Inflammatory macrophage (primary cell): ENCODE measurements at regions not wholly inside any gene's neighbourhood (a gene's known extent, or its start where the extent isn't known, plus 50 kb on each side); places are given as distances from the start of the nearest gene placed in this dataset.
"Not testable (repeated sequence)": the region's sequence is repeated elsewhere in the genome, so short reads cannot be mapped to it uniquely, and the experiment has no call there.

Experiments used
- DNase-seq, 2 donors: peaks; one replicate each; pipeline ENCODE4 v3.0.0-alpha.2; 2020 to 2022

DNA sequence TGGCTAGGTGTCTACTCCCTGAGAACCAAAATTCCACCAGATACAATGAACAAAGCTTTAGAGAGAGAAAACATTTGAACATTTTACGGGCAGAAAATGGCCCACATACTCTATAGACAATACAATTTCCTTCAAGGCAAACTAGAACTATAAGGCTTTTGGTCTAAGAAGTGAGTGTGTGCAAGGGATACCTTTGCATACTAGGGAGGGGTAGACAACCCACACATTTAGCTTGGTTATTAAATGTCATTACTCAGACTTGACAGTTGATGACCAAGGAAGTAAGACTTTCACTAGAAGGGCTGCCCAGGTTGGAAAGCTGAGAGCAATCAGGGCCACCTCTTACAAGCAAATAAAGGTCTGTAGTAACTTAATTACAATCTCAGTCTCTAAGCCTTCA, 64.0 kb upstream of the PLEKHM1 start:
- DNase-seq, result not testable (repeated sequence)

DNA sequence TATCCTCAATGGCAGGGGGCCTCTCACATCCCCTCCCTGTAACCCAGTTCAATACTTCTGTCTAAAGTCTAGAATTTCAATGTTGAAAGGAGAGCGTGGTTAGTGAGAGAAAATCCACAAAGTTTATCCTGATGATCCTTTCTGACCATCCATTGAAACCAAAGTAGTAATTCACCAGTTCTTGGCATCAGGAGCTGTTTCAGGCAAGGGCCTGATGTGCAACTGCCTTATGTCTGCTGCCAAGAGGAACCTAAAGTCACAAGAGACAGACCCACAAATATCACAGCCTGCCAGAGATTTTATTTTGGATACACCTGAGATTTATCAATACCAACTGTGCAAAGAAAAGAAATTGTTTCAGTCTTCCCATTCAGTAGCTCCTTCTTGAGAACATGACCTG, 68.3 kb upstream of the PLEKHM1 start:
- DNase-seq, result not testable (repeated sequence)

DNA sequence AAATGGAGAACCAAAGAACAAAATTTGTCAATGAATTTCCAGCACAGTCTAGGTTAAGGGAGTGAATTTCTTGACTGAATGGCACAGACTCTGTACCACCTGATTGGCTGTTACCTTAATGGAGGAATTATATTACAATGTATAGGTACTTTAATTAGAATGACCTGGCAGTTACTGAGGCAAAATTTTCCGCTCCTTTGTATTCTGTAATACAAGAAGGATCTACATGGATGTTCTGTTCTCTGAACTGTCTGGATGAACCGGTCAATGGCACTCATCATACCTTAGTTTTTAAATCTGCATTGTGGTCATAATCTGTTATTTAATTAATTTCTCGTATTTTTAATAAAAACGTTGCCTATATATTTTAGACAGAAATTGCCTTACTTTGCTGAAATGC, 72.3 kb upstream of the PLEKHM1 start:
- DNase-seq, result not testable (repeated sequence)

DNA sequence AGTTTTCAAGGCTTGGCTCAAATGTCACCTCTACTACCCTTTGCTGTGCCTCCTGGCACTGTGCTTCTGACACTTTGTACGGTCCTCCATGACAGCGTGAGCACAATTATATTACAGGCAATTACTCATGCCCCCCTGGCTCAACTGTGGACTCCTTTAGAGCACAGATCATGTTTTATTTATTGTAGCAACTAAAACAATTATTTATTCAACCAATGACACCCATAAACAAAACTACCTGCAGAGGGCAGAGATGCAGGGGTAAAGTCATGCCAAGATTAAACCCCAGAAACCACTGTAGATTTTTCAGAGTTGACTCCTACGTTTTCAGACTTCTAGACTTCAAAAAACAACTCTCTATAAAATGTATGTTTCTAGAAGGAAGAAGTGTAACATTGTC, 72.8 kb upstream of the PLEKHM1 start:
- not testable (repeated sequence) for DNase-seq

DNA sequence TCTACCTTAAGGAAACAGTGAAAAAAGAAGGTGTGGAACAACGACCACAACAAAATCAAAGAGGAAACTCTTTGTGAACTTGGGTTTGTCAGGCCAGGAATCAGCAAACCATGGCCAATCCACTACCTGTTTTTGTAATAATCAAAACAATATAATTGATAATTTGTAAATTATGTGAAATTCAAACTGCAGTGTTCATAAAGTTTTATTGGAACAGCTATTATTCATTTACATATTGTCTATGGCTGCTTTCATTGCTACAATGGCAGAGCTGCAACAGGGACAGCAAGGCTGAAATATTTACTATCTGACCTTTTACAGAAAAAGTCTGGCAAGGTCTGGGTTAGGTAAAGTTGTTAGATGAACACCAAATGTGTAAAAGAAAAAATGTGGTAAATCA, 77.8 kb upstream of the PLEKHM1 start:
- DNase-seq, result not testable (repeated sequence)

DNA sequence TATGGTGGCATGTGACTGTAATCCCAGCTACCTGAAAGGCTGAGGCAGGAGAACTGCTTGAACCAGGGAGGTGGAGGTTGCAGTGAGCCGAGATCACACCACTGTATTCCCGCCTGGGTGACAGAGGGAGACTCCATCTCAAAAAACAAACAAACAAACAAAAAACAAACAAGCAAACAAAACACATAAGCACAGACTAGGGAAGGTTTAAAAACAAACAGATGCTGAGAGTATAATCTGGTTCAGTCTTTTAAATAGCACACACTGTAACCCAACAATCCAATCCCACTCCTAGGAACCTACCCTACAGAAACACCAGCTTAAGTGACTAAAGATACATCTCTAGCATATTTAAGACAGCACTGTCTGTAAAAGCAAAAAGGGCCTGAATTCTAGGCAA, 82.8 kb upstream of the PLEKHM1 start:
- DNase-seq, result not testable (repeated sequence)

DNA sequence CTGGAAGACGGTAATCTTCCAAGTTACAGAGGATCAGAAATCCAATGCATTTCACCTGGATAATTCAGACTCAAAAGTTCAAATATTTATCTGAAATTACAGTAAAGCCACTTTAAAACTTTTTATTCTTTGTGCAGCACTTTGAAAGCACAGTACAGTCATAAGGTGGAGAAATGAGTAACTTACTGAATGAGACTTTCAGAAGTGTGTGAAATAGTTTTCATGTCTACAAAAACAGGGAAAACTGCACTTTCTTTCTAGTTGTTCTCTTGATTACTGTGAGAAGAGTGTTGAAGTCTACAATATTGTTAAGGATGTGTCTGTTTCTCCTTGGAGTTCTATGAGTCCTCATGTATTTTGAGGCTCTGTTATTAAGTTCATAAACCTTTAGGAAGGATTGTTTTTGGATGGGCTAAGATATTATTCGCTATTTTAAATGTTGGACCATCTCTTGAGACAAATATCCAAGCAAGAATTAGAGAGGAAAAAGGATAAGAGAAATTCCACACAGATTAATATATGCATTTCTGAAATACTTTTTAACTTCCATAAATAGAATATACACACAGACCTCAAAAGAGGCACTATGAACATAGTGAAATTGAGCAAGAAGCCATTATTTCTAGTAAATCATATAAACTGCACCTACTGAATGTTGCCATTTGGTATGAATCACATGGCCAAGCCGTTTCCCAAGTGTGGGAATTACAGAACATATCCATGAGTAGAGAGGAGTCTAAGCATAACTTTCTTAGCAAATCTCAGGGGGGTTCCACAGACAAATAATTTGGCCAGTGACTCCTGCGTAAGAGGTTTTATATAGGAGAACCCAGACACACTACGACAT, 83.6 kb upstream of the PLEKHM1 start:
- no peak for DNase-seq

DNA sequence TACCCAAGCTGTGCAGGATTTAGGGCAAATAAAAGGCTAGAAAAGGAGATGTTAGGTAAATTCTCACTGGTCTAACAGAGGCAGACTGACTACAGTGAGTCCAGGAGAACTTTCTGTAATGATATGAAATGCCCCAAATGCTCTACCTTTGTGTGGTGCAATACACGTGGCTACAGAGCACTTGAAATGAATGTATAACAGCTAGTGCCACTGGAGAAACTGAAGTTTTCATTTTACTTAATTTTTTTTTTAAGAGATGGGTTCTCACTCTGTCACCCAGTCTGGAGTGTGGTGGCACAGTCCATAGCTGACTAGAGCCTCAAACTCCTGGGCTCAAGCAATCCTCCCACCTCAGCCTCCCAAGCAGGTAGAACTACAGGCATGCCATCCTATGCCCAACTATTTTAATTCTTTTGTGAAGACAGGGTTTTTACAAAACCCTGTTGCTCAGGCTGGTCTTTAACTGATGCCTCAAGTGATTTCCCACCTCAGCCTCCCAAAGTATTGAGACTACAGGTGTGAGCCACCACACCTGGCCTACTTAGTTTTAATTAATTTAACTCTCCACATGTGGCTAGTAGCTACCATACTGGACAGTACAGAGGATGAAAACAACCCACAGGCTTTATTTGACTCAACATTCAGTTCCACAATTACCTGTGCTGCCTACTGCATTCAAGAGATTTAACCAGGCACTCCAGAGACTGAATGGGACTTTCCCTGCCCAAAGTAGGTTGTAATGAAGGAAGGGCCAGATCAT, 84.8 kb upstream of the PLEKHM1 start:
- no peak for DNase-seq

DNA sequence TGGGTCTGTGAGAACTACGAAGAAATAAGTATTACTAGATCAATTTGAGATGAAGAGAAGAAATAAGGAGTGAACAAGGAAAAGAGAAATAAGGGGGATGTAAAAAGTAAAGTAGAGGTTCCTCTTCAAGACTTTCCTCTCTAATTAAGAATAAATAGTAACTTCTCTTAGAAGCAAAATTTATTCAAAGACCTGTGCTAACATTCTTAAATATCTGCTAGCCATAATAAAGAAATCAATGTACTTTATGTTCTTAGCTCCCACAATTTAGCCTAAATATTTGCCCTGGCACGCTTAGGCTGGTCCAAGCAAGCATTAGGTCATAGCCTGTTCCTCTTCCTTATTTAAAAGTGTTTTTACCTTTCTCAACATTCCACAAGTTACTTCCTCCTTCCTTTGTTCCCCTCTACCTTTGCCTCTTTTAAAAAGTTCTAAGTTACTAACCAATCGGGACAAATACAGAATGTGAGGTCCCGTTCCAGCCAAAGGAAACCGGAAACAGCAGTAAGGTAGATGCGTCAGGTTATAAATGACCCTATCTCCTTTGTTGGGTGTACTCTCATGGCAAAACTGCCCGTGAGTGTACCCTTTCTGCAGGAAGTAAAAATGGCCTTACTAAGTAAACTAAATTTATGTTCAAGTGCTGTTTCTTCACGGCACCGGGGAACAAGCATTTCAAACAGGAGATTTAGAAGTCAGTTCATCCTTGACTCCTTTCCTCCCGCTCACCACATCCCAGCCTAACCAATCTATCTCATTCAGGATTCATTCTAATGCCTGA, 86.2 kb upstream of the PLEKHM1 start:
- not testable (repeated sequence) for DNase-seq

DNA sequence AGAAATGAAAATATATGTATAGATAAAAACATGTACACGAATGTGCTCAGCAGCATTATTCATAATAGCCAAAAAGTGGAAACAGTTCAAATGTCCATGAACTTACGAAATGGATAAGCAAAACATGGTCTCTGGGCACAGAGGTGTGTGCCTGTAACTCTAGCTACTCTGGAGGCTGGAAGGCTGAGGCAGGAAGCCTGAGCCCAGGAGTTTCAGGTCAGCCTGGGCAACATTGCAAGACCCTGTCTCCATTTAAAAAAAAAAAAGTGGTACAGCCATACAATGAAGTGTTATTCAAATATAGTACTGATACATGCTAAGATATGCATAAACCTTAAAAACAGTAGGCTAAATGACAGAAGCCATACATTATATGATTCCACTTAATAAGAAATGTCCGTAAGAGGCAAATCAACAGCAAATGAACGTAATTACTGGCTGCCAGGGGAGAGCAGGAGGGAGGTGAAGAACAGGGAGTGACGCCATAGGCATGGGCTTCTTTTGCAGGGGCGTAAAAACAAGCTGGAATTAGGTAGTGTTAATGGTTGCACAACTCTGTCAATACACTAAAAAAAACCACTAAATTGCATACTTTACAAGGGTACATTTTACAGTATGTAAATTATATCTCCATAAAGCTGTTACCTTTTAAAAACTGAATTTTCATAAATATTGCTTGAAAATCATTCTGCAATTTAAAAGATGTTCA, 87.2 kb upstream of the PLEKHM1 start:
- DNase-seq, result peak in 1 of 2 donors; percentile 35

DNA sequence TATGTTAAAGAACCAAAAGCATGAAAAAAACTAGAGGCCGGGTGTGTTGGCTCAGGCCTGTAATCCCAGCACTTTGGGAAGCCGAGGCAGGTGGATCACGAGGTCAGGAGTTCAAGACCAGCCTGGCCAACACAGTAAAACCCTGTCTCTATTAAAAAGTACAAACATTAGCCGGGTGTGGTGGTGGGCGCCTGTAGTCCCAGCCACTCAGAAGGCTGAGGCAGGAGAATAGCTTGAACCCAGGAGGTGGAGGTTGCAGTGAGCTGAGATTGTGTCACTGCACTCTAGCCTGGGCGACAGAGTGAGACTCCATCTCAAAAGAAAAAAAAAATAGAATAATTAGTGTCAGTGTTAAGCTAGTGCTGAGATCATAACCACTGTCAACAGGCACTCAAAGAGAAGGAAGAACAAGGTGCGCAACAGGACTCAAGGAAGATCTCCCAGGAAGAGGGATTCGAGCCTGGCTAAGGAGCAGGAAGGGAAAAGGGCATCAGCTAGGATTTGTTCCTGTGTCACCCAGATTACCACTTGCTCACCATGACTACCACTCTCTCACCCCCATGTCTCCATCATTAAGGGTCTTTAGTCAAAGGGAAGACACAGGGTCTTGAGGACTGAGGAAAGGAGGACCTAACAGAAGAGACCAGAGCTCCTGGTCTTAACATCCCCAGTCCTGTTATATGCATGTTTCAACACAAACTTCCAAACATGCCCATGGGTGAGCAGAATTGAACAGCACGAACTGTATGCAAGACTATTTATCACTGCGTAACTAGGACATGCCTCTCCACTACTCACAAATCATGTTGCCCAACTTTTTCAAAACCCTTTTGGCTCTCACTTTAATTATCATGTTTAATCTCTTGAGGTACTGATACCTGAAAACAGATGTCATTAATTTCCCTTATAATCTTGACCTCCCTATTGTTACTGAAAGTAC, 88.3 kb upstream of the PLEKHM1 start:
- DNase-seq, result no peak

DNA sequence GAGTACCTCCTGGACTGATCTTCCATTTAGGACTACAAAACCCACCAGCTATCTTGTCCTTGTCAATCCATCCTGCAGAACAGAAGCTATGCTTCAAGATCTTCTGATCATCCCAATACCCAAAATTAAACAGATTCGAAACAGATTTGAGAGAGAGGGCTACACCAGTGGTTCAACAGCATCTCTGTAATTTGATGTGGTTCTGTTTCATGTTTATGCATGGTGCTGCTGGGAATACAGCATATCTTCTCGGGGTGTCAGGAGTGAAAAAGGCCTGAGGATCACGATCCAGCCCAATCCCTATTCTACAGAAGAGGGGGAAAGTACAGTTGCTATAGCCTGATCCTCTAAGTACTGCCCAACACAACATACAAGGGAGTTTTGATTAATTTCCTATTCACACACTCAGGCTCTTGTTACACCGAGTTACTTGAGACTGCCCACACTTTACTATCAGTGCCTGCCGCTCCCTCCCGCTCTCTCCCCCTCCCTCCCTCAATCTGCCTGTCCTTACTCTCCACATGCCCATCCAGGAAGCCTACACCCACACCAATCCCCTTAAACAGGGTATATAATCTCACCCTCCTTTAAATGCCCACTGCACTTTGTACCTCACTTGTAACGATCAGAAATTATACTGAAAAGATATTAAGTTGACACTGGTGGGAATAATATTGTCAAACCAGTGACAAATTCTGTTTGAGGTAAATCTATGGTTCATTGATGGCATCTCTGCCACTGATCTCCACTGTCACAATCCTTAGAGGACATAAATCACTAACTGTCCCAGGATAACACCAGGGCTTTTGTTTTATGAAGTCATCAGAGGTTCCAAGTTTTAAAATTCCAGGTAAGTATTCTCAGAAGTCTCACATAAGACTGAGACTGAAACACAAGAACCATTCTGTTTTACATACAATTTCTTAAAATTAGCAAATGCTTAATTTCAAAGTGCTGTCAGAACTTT, 89.3 kb upstream of the PLEKHM1 start:
- DNase-seq, result no peak

DNA sequence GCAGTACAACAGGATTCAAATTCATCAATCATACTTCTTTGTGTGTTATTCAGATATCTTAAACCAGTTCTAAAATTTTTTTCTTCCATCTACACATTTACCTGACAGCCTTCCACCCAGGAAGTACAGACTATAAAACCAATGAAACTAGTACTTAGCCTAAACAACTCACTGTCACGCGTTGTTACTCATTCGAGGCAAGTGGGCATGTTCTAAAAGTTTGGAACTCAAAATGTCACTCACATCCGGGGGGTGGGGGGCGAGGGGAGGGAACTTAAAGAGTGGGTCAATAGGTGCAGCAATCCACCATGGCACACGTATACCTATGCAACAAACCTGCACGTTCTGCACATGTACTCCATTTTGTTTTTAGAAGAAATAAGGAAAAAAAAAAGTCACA, 90.4 kb upstream of the PLEKHM1 start:
- no peak for DNase-seq

DNA sequence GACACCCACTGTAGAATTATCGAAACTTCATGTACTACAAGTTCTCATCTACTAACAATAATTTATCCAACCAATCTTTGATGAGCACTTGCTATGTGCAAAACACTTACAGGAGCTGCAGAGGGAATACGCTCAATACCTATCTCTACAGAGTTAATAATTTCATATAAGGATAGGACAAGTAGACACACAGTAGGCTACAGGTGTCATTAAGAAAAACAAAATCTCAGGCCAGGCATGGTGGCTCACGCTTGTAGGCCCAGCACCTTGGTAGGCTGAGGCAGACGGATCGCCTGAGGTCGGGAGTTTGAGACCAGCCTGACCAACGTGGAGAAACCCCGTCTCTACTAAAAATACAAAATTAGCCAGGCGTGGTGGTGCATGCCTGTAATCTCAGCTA, 91.3 kb upstream of the PLEKHM1 start:
- no peak for DNase-seq

DNA sequence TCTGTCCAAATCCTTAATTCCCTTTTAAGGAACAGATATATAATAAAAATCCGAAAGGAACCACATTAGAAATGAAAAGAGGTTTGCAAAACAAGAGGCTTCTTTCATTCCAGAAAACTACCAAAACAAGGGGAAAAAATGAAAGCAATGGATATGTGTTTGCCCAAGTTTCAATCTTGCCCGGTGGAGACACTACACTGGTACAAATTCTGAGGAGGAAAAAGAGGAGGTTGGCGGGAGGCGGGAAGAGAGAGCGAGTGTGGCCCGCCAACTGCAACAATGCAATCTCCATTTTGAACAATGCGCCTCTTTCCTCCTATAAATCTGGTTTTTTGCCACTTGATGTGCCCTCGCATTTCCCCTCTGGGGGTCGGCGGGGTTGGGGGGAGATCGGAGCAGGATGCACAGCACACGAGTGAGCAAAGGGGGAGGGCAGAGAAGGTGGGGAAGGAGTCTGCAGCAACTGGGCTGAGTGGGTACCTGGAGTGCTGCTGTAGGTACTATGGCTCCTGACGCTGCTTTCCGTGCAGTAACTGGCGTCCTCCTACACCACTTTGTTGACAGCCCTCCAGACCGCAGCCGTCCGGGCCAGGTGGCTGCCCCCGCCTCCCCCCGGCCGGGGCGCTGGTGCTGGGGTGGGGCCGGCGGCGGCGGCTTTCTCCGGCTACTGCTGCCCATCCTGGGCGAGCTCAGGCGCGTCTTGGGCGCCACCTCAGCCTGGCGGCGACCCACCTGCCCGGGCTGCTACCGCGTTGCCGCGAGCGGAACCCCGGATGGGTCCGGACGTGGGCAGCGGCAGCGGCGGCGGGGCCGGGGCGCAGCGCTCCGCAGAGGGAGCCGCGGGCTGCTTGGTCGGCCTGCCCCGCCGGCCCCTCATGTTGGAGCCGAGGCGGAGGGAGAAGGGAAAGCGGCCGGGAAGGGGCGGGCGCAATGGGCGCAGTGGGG, 93.8 kb upstream of the PLEKHM1 start:
- peak; percentile 47 to 64 for DNase-seq

DNA sequence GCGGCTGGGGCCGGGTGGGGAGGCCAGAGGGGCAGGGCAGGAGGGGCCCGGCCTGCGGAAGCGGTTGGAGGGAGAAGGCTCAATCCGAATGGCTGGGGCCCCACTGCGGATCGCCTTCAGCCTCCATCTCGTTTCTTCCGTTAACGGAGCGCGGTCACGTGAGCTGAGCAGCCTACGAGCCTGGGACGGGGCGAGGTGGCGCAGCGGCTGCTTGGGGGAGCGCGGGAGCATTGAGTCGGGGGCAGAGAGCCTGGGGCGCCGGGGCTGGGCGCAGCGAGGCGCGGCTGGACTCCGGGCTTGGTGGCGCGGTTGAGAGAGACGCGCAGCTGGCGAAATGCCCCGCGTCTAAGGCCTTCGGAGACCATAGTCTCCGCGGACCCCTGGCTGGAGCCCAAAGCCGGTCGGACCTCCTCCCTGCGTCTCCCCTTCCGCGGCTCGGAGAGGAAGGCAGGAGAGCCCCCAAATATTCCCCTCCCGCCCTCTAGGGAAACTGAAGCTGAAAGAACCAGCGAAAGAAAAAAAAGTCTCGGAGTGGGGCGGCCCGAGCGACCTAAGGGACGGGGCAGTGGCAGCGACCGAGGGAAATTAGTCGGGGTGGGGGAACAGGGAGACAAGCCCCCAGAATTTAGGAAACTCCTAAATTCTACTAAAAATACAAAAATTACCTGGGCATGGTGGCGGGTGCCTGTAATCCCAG, 94.7 kb upstream of the PLEKHM1 start:
- DNase-seq, result peak; percentile 85 to 94

DNA sequence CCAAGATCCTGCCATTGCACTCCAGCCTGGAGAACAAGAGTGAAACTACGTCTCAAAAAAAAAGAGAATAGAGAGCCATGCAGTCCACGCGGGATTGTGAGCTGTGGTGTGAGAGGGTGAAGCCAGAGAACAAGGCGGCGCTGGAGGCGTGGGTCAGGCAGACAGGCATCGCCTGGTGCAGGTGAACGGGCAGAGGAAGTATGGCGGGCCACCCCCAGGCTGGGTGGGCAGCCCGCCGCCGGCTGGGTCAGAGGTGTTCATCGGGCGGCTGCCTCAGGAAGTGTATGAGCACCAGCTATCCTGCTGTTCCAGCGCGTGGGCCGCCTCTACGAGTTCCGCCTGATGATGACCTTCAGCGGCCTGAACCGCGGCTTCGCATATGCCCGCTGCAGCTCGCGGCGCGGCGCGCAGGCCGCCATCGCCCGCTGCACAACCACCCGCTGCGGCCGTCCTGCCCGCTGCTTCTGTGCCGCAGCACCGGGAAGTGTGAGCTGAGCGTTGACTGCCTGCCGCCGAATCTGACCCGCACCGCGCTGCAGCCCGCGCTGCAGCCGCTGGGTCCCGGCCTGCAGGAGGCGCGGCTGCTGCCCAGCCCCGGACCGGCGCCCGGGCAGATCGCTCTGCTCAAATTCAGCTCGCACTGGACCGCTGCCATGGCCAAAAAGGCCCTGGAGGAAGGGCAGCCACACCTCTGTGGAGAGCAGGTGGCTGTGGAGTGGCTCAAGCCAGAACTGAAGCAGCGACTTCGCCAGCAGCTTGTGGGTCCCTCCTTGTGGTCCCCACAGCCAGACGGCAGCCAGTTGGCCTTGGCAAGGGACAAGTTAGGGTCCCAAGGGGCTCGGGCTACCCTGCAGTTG, 95.5 kb upstream of the PLEKHM1 start:
- peak; percentile 36 to 52 for DNase-seq
